Spleen (tissue), 7 donors: ENCODE measurements at regions not wholly inside any gene's neighbourhood (a gene's known extent, or its start where the extent isn't known, plus 50 kb on each side); places are given as distances from the start of the nearest gene placed in this dataset.
"Not testable (repeated sequence)": the region's sequence is repeated elsewhere in the genome, so short reads cannot be mapped to it uniquely, and the experiment has no call there.

ENCODE experiments used
- POLR2A ChIP-seq, 3 donors: fragments of 450-650 bp; IDR thresholded peaks; one replicate each; pipeline ENCODE4 v1.5.1; 2017; ENCODE audit warnings: antibody characterized with exemption in 3 of 3, mild to moderate bottlenecking in 1 of 3
- POLR2AphosphoS5 ChIP-seq, 3 donors: sonication (generic); formaldehyde crosslinking; IDR thresholded peaks; one replicate each; pipeline ENCODE4 v1.5.1; 2017; ENCODE audit warnings: antibody characterized with exemption in 3 of 3
- TF ChIP-seq, protein P1 (sequence below), 11 experiments: fragments of 200-600 bp in 7 of 11; fragments of 450-650 bp in 4 of 11; sonication (generic) in 4 of 11; IDR thresholded peaks in 8 of 11; conservative IDR thresholded peaks in 3 of 11; 1 replicate in 7 of 11; 2 replicates in 4 of 11; pipeline versions ENCODE4 v1.4.0 to v1.8.0; 2016 to 2021; ENCODE audit warnings: antibody characterized with exemption in 11 of 11, inconsistent platforms in 4 of 11, mild to moderate bottlenecking in 1 of 11
- donor health status: DM: no; HTN: no; CAD: no; lungs with moderate emphysema.
- donor health status: DM: no; HTN: no; CAD: no.
- donor health status: DM: no; HTN: no; CAD: no.

DNA sequence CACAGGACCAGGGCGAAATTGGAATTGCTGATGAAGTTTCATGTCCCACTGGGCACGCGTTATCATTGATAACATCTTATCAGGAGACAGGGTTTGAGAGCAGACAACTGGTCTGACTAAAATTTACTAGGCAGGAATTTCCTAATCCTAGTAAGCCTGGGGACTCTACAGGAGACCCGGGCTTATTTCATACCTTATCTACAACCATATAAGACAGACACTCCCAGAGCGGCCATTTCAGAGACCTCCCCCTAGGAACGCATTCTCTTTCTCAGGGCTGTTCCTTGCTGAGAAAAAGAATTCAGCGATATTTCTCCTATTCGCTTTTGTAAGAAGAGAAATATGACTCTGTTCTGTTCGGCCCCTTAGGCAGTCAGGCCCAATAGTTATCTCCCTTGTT lies 193.7 kb upstream of the DTNA start:
- TF ChIP-seq POLR2A, POLR2AphosphoS5 (IDR thresholded peaks at IDR 0.05): not testable (repeated sequence)
- TF ChIP-seq, protein P1, sequence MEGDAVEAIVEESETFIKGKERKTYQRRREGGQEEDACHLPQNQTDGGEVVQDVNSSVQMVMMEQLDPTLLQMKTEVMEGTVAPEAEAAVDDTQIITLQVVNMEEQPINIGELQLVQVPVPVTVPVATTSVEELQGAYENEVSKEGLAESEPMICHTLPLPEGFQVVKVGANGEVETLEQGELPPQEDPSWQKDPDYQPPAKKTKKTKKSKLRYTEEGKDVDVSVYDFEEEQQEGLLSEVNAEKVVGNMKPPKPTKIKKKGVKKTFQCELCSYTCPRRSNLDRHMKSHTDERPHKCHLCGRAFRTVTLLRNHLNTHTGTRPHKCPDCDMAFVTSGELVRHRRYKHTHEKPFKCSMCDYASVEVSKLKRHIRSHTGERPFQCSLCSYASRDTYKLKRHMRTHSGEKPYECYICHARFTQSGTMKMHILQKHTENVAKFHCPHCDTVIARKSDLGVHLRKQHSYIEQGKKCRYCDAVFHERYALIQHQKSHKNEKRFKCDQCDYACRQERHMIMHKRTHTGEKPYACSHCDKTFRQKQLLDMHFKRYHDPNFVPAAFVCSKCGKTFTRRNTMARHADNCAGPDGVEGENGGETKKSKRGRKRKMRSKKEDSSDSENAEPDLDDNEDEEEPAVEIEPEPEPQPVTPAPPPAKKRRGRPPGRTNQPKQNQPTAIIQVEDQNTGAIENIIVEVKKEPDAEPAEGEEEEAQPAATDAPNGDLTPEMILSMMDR (IDR thresholded peaks at IDR 0.05 in 8 of 11, conservative IDR thresholded peaks at IDR 0.05 in 3 of 11), result not testable (repeated sequence)
